T-helper 1 cell (primary cell): ENCODE measurements at regions not wholly inside any gene's neighbourhood (a gene's known extent, or its start where the extent isn't known, plus 50 kb on each side); places are given as distances from the start of the nearest gene placed in this dataset.
"Not testable (repeated sequence)": the region's sequence is repeated elsewhere in the genome, so short reads cannot be mapped to it uniquely, and the experiment has no call there.

Experiments used
- DNase-seq, 5 donors: peaks; one replicate each; pipeline ENCODE4 v3.0.0-alpha.2; 2012 to 2020

- DNase-seq, result no peak
These were observed 57.0 kb upstream of the MSN start for GRCh38 chrX:65610481-65610880.

GRCh38 chrX:65610040-65610439, 57.4 kb upstream of the MSN start:
- DNase-seq, result peak in 1 of 5 donors; percentile 43

- DNase-seq, result no peak
These were observed 58.2 kb upstream of the MSN start for GRCh38 chrX:65609237-65609636.

- DNase-seq, result no peak
These were observed 59.4 kb upstream of the MSN start for GRCh38 chrX:65608026-65608425.

GRCh38 chrX:65607070-65607742, 60.2 kb upstream of the MSN start:
- DNase-seq, result peak in 1 of 5 donors; percentile 70

GRCh38 chrX:65602221-65602560, 65.3 kb upstream of the MSN start:
- DNase-seq, result no peak

- DNase-seq, result peak; percentile 12 to 80 (median 28)
These were observed 65.8 kb upstream of the MSN start for GRCh38 chrX:65601530-65602220.

- peak in 1 of 5 donors; percentile 23 for DNase-seq
These were observed 66.3 kb upstream of the MSN start for GRCh38 chrX:65601126-65601525.

GRCh38 chrX:65600106-65600505, 65.5 kb upstream of the LAS1L start:
- DNase-seq, result no peak

- peak in 1 of 5 donors; percentile 28 for DNase-seq
These were observed 64.1 kb upstream of the LAS1L start for GRCh38 chrX:65598559-65599147.

- DNase-seq, result peak; percentile 10 to 87 (median 31)
These were observed 61.9 kb upstream of the LAS1L start for GRCh38 chrX:65596270-65597034.

- peak; percentile 70 to 96 (median 84) for DNase-seq
These were observed 60.9 kb upstream of the LAS1L start for GRCh38 chrX:65595460-65595876.

- DNase-seq, result no peak
These were observed 56.6 kb upstream of the LAS1L start for GRCh38 chrX:65591206-65591605.

GRCh38 chrX:65589304-65589703, 54.7 kb upstream of the LAS1L start:
- no peak for DNase-seq

GRCh38 chrX:65588795-65589194, 54.2 kb upstream of the LAS1L start:
- DNase-seq, result no peak

GRCh38 chrX:65587616-65588526, 53.3 kb upstream of the LAS1L start:
- no peak for DNase-seq

GRCh38 chrX:65586491-65586890, 51.9 kb upstream of the LAS1L start:
- no peak for DNase-seq

GRCh38 chrX:65585226-65585625, 50.6 kb upstream of the LAS1L start:
- DNase-seq, result not testable (repeated sequence)
